GM18499 (cell line): ENCODE measurements at regions not wholly inside any gene's neighbourhood (a gene's known extent, or its start where the extent isn't known, plus 50 kb on each side); places are given as distances from the start of the nearest gene placed in this dataset.

Experiments
- ATAC-seq: cut with Tn5 transposase; IDR thresholded peaks from one replicate; pipeline ENCODE4 v1.9.1; 2021; ENCODE audit warnings: moderate number of reproducible peaks; ENCODE audit not compliant: insufficient read depth, unreplicated experiment

DNA sequence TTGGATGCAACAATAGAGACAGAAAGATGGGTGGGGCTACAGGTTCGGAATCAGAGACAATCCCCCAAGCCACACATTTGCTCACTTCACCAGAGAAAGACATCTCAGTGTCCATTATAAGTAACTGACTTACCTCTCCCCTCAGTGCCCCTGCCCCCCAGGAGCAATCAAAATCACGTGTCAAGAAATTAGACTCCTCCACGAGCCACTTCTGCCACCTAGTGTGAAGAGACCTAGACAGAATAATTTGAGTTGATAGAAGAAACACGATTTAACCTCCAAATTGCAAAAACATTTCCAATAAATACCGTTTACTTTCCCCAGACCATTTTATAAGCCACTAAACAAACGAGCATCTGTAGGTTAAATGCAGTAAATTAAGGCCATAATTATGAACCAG, 123.2 kb downstream of the SLC30A10 start:
- ATAC-seq = no peak

DNA sequence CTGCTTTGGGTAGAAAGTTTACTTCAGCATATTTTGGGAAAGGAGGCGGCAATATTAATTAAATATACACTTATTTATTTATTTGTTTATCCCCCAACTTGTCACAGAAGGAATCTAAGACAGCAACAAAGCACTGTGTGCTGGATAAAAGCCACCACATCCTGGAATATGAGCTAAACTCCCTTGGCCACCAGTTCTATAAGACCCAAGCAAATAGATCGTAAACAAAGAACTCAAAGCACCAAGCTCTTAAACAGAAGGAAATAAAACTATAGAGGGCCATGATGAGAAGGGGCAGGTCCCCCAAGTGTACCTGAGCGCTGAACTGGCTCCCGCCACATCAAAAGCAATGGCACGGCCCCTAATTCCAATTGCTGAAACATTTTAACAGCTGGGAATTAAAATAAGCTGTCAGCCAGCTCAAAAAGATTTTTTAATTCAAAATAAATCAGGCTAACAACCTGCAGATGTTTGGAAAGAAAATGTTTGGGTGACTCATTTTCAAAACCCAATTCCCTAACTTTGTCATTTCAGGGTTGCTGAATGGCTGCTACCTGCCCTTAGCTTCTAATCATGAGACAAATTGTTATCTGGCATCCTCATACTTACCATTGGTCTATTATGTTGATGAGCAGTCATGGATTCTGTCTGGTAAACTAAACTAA, 127.1 kb downstream of the SLC30A10 start:
- ATAC-seq = no peak

DNA sequence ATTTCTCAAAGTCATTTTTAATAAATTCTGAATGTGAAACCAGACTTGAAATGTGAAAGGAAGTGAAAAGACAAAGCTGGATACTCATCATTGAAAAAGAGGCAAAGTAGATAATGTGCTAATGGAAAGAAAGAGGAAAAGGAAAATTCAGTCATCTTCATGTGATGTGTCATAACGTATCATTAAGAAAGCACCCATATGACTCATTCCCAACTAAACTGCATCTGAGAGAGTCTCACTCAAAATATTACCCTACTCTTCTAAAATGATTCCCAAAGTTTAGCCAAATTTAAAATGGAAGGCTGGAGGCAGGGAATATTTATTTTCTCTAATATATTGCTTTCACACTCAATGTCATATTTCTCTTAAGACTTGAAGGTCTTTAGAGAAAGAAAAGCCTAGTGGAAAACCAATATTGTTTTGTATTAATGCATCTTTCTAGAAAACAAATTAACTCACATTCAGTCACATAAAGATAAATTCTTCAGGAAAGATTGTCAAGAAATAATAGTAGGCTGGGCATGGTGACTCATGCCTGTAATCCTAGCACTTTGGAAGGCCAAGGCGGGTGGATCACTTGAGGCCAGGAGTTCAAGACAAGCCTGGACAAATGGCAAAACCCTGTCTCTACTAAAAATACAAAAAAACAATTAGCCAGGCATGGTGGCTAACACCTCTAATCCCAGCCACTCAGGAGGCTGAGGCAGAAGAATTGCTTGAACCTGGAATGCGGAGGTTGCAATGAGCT, 129.9 kb downstream of the SLC30A10 start:
- peak; percentile 69 for ATAC-seq

DNA sequence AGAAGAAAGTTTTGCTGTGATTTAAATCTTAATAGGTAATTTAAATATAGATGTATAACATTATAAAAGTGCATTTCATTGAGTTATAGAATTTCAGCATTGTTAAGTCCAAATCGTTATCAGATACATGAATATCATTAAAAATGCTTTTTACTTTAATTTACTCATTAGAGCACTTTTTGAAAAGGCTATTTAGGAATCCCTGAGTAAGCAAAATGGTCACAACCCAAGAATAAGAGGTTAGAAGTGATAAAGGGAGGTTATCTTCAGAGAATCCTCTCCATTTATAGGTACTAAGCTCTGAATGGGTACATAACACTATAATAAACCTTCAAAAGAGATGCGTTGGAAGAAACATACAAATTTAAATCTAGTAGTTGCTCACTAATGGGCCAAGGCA, 130.7 kb downstream of the SLC30A10 start:
- ATAC-seq = no peak

DNA sequence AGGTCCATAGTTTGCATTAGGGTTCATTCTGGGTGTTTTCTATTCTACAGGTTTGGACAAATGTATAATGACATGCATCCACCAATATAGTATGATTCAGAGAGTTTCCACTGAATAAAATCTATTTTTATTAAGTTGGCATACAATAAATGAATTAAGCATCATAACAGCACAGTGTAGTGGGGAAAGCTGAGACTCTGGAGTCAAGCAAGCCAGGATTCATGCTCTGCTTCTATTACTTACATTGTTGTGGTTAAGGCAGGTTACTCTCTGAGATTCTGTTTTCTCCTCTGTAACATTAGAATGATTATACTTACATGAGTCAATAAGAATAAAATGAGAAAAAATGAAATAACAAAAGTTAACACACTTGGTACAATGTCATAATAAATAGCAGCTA, 131.3 kb downstream of the SLC30A10 start:
- ATAC-seq = no peak

DNA sequence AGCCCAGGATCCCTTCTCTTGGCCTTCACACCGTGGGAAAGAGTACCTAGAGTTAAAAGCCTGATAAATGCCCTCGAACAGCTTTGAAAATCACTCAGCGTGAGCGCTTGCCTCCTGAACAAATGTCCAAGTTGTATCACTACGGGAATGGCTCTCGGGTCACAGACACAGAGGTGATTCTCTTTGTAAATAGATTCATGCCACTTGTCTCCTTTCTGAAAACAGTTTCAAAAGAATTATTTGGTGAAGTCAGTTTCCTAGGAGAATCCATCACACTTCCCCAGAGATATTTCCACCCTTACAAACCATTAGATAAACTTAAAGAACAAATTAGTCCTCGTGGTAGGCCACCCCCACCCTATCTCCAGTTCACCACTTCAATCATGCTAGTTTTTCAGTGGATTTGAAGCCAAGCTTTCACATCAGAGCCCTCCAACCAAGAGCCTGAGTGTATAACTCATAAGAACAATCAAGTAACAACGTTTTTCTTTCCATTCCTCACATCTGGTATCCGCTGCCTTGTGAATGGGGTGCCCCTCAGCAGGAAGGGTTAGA, 132.9 kb downstream of the SLC30A10 start:
- ATAC-seq = no peak

DNA sequence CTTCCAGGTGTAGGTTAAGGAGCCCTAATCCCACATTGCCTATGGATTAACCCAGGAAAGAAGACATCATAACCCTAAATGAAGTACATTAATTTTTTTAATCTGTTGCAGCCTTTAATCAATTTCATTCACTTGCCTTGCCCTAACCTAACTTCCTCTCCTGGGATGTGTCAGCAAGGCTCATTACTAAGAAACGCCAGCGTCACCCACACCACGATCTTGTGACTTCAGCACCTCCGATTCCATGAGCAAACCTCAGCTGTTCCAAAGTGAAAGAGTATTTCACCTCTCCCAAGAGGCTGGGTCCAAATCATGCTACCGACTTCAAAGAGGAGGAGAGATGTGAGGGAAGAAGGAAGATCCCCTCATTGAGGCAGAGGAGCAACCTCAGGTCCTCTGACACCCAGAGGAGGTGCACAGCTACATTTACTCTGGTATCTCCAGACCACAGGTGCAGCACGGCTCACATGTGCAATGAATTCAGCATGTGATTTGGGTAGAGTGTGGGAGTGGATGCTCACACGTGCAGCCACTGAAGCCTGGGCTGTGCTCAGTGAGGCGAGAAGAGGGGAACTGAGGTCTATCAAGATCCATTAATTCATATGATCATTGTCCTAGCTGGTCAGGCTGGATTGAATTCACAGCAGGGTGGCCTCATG, 134.1 kb downstream of the SLC30A10 start:
- peak; percentile 50 for ATAC-seq

DNA sequence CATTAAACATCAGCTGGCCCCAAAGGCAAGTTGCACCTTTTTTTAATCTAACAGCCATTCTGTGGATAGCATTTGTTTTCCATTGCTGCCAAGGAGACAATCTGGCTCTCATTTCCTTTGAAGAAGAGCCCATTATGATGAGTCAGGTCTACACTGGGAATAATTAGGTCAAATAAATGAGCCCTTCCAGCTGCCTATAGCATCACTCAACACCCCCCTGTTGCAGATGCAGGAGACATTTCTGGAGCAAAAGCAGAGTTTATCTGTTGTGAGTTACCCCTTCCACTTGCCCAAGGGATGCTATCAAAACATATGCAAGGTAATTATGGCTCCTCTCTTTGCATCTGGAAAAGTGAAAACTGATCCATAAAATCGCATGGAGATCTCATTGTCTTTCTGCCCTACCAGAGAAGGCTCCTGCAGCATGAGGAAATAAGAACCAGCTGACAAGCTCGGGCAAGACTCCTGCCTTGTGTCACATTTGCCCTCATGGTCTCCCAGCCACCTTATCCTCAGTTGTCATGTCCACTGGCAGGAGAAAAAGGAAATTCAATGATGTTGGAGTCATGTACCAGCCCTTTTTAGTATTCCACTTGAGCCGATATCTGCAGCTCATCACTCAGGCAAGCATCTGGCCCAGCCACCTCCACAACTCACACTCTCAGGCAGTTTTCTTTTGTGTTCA, 135.9 kb downstream of the SLC30A10 start:
- no peak for ATAC-seq

DNA sequence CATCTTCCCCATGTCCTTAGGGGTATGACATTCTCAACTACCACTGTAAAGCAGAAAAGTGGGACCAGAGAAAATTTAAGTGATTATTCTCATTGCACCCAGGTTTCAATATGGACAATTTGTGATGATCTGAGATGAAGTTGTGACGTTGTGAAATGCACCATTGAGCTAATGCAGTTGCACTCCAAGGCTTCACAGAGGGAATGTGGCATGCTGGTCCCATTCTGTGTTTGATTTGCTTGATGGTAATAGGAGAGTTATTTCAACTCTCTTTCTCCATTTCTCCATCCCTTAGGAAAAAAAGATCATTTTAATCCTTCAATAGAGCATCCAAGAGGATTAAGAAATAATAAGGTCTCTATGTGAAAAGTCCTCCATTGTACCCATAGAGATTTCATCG, 136.6 kb downstream of the SLC30A10 start:
- ATAC-seq = no peak

DNA sequence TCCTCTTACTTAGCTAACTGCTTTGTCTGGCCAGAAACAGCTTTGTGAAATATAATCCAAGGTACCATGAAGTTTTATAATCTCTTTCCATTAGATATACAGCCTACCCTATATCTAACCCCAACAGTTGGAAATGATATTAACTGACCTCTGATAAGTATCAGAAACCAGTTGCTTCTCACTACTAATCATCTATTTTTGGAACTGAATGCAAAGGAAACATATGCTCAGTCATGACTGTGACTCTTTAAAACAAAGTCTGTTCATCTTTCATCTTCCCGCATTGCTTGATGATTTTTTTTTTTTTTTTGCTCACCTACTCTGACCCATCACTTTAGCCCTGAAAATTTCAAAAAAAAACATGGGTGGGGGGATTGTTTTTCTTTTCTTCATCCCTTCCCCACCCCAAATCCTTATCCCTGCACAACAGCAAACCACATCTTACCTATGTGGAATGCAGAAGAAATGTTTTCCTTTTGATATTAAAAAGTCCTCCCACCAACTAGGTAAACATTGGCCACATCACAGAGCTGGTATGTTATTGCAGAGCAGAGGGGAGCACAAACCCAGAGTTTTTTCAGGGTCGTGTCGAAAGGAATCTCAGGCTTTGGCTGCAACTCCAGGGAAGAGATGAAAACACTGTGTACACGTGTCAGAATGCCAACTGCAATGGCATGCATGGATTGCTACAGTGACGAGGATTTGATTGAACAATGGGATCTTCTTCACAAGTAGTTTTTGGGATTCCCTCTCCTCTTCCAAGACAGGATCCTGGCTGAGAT, 137.3 kb downstream of the SLC30A10 start:
- ATAC-seq = no peak

DNA sequence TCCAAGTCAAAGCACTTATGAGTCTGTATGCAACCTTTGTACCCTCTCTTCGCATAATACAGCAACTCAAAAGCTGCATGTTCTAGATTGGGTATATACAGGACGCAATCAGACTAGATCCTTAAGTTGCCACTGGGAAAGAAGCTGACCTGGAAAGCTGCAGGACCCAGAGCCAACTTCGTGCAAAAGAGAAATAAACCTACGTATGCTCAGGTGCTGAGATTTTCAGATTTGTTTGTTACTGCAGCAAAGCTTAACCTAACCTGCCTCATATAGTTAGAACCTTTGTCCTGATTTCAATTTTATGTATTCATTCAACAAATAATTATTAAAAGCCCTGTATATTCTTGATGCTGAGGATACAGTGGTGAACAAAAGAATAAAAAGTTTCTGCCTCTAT, 139.7 kb downstream of the SLC30A10 start:
- no peak for ATAC-seq

DNA sequence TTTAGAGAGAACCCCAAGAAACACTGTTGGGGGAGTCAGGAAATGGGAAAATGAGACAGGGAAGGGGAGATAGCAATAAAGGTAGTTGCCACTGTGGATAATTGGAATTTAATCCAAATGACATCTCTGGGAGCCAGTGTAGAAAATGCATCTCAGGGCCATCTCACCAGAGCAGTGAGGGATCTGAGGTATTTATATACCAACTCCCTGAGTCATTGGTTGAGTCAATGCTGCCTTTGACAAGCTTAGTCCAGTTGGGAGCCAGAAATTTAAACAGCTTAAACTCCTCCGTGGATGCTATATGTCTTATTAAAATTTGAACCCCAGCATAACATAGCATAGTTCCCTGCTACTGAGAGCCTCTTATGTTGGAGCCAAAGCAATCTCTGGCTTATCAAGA, 140.3 kb downstream of the SLC30A10 start:
- ATAC-seq = no peak

DNA sequence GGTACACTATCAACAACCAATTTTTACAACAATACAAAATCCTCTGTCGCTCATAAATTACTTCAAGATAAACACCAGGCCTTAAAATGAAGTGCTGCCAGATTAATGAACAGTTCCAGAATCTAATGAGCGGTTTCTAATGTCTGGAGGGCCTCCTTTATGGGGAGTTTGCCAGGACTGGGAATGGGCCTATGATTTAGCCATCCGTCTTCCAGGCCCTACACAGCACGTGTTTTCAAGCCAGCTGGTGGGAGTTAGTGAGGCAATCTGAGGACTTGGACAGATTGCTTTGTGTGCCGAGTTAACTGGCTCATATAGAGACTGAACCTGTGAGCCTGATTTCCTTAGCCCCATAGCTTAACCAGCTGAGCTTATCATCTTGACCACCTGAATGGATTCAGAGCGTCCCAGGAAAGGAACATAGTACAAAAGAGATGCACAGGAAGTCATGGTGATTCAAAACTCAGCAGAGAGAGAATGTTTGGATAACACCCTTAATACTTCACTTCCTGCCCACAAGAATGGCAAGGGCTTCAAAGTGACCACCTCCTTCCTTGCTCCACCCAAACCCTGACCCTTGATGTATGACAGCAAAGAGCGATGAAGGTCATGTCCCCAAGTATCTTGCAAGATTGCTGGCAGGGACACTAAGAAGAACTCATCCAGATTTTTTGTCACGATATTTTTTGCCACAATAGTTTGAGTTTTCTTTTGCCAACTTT, 143.5 kb downstream of the SLC30A10 start:
- ATAC-seq = no peak

DNA sequence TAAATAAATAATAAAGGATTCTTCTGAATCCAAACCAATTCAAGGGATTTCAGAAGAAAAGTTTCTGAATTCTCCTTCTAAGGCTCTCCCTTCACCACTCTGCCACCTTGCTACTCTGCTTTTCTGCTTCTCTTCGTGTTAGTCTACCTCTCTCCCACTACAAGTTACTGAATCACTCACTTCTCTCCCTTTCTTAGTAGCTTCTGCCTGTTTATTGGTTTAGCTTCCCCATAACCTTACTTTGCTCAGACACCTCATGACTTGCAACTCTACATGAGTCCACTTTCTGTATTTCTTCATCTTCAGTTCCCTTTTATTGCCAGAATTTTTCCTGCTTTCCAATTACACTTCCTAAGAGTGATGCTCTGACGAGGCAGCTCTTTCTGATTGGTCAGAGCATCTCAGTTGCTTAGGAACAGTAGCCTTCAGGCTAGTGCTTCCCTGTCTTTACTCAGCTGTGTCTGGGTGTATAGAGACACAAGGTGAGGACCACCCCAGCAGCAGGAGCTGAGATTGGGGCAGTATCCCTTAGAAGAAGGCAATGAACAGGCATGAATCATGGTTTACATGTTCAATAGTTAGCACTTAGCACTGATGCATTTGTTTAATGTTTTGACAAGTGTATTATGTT, 144.6 kb downstream of the SLC30A10 start:
- no peak for ATAC-seq

DNA sequence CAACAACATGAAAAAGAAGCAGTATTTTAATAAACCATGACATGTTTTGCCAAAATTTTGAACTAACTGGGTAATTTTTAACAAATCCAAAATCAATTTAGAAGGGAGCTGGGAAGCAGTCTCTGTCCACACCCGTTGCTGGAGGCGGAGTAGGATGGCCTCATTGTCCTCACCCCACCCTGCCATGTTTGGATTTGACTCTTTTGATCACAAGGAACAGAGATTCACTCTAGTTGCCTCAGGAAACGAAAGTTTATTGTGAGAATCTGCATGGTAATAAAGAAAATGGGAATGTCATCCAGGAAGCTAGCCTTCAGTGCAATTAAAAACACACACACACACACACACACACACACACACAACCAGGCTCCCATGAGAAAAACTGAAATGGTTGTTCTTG, 145.4 kb downstream of the SLC30A10 start:
- ATAC-seq = no peak

DNA sequence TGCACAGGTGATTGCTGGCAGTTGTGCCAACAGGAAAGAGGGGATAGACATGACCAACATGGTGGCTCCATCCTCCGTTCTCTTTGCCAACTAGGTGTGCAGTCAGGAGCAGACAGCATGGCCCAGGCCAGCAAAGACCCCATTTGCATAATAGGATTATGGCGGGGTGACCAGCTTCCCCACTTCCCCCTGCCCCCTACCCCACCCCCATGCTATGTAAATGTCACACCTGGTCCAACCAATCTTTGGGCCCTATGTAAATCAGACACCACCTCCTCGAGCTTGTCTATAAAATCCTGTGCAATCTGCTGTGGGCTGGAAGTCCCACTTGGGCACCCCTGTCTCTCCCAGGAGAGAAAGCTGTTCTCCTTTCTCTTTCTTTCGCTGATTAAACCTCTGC, 146.0 kb downstream of the SLC30A10 start:
- no peak for ATAC-seq

DNA sequence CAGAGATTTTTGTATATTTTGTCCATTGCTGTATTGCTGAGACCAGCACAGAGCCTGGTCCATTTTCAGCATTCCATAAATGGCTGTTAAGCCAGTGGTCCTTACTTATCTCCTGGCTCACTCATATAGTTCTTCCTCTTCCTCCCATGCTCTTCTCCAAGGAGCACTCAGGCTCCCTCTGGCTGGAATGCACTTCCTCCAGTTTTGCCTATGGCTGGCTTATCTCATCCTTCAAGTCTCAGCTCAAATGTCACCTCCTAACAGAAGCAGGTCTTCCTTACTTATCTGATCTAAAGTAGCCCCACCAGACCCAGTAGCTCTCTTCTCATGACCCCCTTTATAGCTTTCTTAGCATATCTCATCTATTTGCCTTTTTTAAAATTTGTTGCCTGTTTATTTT, 146.9 kb downstream of the SLC30A10 start:
- ATAC-seq = no peak

DNA sequence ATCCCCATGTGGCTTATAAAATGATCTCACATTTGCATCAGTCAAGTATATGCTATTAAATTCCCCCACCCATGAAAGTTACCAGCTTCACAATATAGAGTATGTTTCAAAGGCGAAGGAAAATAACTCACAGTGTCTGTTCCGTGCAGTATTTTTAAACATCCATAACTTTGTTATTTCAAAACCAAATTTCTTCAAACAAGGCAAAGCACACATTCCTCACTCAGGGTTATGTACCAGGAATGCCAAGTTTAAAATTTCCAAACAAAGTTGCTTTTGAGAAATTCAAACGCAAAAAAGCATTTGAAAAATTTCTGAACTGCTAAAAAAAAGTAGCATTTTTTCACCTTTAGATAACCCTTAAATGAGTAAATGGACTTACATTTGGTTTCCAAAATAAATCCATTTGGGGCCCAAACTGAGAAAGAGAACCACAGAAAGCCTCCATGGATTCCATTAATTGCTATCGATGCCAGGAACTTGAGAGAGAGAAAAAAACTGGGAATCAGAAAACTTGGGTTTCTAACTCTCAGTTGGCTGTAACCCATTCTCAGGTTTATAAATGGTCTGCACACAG, 149.5 kb downstream of the SLC30A10 start:
- no peak for ATAC-seq

DNA sequence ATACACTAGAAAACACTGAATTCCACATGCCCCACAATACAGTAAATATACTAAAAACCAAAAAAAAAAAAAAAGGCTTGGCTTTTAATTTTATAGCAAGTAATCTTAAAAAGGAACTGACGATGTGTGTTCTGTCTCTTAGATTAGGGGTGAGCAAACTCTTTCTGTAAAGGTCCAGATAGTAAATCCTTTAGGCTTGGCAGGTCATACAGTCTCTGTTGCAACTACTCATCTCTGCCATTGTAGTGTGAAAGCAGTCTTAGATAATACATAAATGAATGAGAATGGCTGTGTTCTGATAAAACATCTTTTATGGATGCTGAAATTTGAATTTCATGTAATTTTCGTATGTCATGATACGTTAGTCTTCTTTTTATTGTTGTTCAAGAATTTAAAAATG, 150.2 kb downstream of the SLC30A10 start:
- ATAC-seq = no peak
